ENCODE measurements at regions not wholly inside any gene's neighbourhood (a gene's known extent, or its start where the extent isn't known, plus 50 kb on each side); places are given as distances from the start of the nearest gene placed in this dataset.

DNA sequence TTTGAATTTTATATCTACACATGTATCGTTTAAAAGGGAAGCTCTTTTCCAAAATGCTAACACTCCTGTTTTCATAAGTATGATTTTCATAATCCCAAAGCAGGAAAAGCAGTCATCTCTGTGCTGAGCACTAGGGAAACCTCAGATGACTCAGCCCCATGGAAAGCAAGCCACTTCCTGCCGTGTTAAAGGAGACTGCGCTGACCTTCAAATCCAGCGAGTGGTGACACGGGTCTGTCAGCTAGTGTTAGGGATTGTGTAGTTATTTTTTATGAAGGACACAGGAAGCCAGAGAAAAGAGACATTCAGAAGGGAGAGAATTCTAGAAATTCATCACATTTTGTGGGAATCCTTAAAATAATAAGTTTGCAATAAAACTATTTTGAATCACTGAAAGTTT is 57.0 kb upstream of the CD93 start:
- peak in 3 of 4 experiments; percentile 39 to 85 (median 67) for DNase-seq (ENCODE audit: extremely low read depth in 1 of 4, low spot score in 3 of 4)
- H3K27ac ChIP-seq (ENCODE audit: extremely low read depth, low read depth, low read length), result peak overlapping the region; percentile 82
- H3K4me1 ChIP-seq (replicated peaks in 1 of 2; ENCODE audit: control insufficient read depth in 2 of 2, insufficient read depth in 2 of 2, low read length in 2 of 2), result peaks cover 51 to 90% of the 10 kb centered on the region in 2 experiments
- no peaks in the 10 kb centered on the region for H3K27me3 ChIP-seq (ENCODE audit: control insufficient read depth in 2 of 2, insufficient read depth in 2 of 2, low read length in 2 of 2)
- no peaks in the 10 kb centered on the region for H3K9me1 ChIP-seq (ENCODE audit: control insufficient read depth, insufficient read depth, low read length)
- no peaks in the 10 kb centered on the region for H4K20me1 ChIP-seq (replicated peaks; ENCODE audit: control insufficient read depth, insufficient read depth, low read length)
- FAIRE-seq, result peak; percentile 90
- in situ Hi-C loops (cut with MboI) (no loop called here), intact Hi-C loops (cut with micrococcal nuclease) (no loop called here)
- peak overlapping the region in 1 of 2 experiments; percentile 62; a peak in 2 of 4 replicates for H3K9ac ChIP-seq (ENCODE audit: insufficient read depth in 1 of 2, low read depth in 2 of 2, low read length in 2 of 2)
- H3K4me3 ChIP-seq, result no peak overlapping the region
- H3K4me2 ChIP-seq (ENCODE audit: insufficient read depth, low read length), result no peak overlapping the region; the same call in 1 of the 2 replicates
- H3K36me3 ChIP-seq (ENCODE audit: control insufficient read depth, insufficient read depth, low read length), result no peaks in the 10 kb centered on the region
- POLR2A ChIA-PET, result interaction anchor here (0.6 to 5.9 kb wide), 2 partner anchors 11 to 27 kb away, joined by 3 to 35 read pairs; no protein-coding TSS in a partner anchor
- peak; percentile 70 for ATAC-seq
- 0% methylated on average over 5 of the region's 5 CpGs for WGBS (ENCODE audit: insufficient coverage, low coverage, missing lambda C conversion rate)
- BruUV-seq (replicated peaks), result no TSS peak
- H2AFZ ChIP-seq (ENCODE audit: low read depth, low read length), result peak overlapping the region; percentile 83
- H3K79me2 ChIP-seq (ENCODE audit: control insufficient read depth, insufficient read depth, low read length), result peaks cover 2% of the 10 kb centered on the region
- no peaks in the 10 kb centered on the region for H3K9me3 ChIP-seq (replicated peaks; ENCODE audit: control insufficient read depth, insufficient read depth, low read depth, low read length)
- CTCF ChIA-PET (ENCODE audit: low intra/inter-chr PET ratio), result no interaction called here
- TF ChIP-seq EZH2 (IDR thresholded peaks at IDR 0.05; ENCODE audit: borderline replicate concordance, low read depth, low read length), result no peak
- TF ChIP-seq HMG20A (CRISPR knock-in tag; conservative IDR thresholded peaks at IDR 0.05), result no peak
- TF ChIP-seq, protein P1, sequence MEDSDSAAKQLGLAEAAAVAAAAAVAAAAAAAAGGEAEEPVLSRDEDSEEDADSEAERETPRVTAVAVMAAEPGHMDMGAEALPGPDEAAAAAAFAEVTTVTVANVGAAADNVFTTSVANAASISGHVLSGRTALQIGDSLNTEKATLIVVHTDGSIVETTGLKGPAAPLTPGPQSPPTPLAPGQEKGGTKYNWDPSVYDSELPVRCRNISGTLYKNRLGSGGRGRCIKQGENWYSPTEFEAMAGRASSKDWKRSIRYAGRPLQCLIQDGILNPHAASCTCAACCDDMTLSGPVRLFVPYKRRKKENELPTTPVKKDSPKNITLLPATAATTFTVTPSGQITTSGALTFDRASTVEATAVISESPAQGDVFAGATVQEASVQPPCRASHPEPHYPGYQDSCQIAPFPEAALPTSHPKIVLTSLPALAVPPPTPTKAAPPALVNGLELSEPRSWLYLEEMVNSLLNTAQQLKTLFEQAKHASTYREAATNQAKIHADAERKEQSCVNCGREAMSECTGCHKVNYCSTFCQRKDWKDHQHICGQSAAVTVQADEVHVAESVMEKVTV (CRISPR knock-in tag; IDR thresholded peaks at IDR 0.05), result no peak
- TF ChIP-seq DMBX1 (CRISPR knock-in tag; IDR thresholded peaks at IDR 0.05; ENCODE audit: borderline replicate concordance), result peak; percentile 66; the same call in 1 of the 2 replicates
- TF ChIP-seq ZNF57 (CRISPR knock-in tag; IDR thresholded peaks at IDR 0.05), result no peak
- no peak for TF ChIP-seq NFXL1 (CRISPR knock-in tag; IDR thresholded peaks at IDR 0.05)
- TF ChIP-seq TEAD4 (IDR thresholded peaks at IDR 0.05; ENCODE audit: low read length), result no peak
- no peak for TF ChIP-seq TEAD4 (CRISPR knock-in tag; IDR thresholded peaks at IDR 0.05; ENCODE audit: borderline replicate concordance)
- no peak for TF ChIP-seq XRCC5 (IDR thresholded peaks at IDR 0.05; ENCODE audit: low read depth, low read length)
- peak; percentile 77 for TF ChIP-seq ETV1 (tag; conservative IDR thresholded peaks at IDR 0.05; ENCODE audit: low read depth)
- TF ChIP-seq, protein P2, sequence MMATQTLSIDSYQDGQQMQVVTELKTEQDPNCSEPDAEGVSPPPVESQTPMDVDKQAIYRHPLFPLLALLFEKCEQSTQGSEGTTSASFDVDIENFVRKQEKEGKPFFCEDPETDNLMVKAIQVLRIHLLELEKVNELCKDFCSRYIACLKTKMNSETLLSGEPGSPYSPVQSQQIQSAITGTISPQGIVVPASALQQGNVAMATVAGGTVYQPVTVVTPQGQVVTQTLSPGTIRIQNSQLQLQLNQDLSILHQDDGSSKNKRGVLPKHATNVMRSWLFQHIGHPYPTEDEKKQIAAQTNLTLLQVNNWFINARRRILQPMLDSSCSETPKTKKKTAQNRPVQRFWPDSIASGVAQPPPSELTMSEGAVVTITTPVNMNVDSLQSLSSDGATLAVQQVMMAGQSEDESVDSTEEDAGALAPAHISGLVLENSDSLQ (IDR thresholded peaks at IDR 0.05), result peak; percentile 44
- no peak for TF ChIP-seq MAZ (CRISPR knock-in tag; conservative IDR thresholded peaks at IDR 0.05 in 1 of 2, IDR thresholded peaks at IDR 0.05 in 1 of 2)
- no peak for TF ChIP-seq CBX5 (IDR thresholded peaks at IDR 0.05; ENCODE audit: borderline replicate concordance, low read depth)
- no peak for TF ChIP-seq CBFB (CRISPR knock-in tag; IDR thresholded peaks at IDR 0.05)
- TF ChIP-seq, protein P3, sequence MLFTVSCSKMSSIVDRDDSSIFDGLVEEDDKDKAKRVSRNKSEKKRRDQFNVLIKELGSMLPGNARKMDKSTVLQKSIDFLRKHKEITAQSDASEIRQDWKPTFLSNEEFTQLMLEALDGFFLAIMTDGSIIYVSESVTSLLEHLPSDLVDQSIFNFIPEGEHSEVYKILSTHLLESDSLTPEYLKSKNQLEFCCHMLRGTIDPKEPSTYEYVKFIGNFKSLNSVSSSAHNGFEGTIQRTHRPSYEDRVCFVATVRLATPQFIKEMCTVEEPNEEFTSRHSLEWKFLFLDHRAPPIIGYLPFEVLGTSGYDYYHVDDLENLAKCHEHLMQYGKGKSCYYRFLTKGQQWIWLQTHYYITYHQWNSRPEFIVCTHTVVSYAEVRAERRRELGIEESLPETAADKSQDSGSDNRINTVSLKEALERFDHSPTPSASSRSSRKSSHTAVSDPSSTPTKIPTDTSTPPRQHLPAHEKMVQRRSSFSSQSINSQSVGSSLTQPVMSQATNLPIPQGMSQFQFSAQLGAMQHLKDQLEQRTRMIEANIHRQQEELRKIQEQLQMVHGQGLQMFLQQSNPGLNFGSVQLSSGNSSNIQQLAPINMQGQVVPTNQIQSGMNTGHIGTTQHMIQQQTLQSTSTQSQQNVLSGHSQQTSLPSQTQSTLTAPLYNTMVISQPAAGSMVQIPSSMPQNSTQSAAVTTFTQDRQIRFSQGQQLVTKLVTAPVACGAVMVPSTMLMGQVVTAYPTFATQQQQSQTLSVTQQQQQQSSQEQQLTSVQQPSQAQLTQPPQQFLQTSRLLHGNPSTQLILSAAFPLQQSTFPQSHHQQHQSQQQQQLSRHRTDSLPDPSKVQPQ (CRISPR knock-in tag; IDR thresholded peaks at IDR 0.05; ENCODE audit: borderline replicate concordance), result no peak
- peak; percentile 57 for TF ChIP-seq SMARCA4 (IDR thresholded peaks at IDR 0.05)
- TF ChIP-seq, protein P4, sequence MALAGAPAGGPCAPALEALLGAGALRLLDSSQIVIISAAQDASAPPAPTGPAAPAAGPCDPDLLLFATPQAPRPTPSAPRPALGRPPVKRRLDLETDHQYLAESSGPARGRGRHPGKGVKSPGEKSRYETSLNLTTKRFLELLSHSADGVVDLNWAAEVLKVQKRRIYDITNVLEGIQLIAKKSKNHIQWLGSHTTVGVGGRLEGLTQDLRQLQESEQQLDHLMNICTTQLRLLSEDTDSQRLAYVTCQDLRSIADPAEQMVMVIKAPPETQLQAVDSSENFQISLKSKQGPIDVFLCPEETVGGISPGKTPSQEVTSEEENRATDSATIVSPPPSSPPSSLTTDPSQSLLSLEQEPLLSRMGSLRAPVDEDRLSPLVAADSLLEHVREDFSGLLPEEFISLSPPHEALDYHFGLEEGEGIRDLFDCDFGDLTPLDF (CRISPR knock-in tag; IDR thresholded peaks at IDR 0.05), result no peak
- no peak for TF ChIP-seq ZNF699 (CRISPR knock-in tag; IDR thresholded peaks at IDR 0.05; ENCODE audit: insufficient replicate concordance)
